Testis (tissue), 2 donors: ENCODE measurements at regions not wholly inside any gene's neighbourhood (a gene's known extent, or its start where the extent isn't known, plus 50 kb on each side); places are given as distances from the start of the nearest gene placed in this dataset.

ENCODE experiments used
- DNase-seq: peaks from one replicate; pipeline ENCODE4 v3.0.0-alpha.2; 2019
- H3K27ac ChIP-seq, 2 donors: fragments of 200-600 bp; sonication (generic); one replicate each; pipeline ENCODE4 v1.5.1; 2019
- H3K27me3 ChIP-seq: fragments of 200-600 bp; sonication (generic); one replicate; pipeline ENCODE4 v1.5.1; 2019
- H3K36me3 ChIP-seq: fragments of 200-600 bp; sonication (generic); one replicate; pipeline ENCODE4 v1.5.1; 2017; ENCODE audit warnings: low read depth; ENCODE audit errors: missing control alignments
- H3K4me1 ChIP-seq: fragments of 200-600 bp; sonication (generic); one replicate; pipeline ENCODE4 v1.5.1; 2019
- H3K4me3 ChIP-seq, 2 donors: fragments of 200-600 bp; sonication (generic); one replicate each; pipeline ENCODE4 v1.5.1; 2017 to 2019
- H3K9me3 ChIP-seq: fragments of 200-600 bp; sonication (generic); one replicate; pipeline ENCODE4 v1.5.1; 2017
- CTCF ChIP-seq, 3 experiments: fragments of 450-650 bp in 2 of 3; fragments of 200-600 bp in 1 of 3; sonication (generic) in 1 of 3; IDR thresholded peaks; one replicate each; pipeline ENCODE4 v1.5.1; 2016 to 2019; ENCODE audit warnings: antibody characterized with exemption in 3 of 3, mild to moderate bottlenecking in 2 of 3, moderate library complexity in 1 of 3
- POLR2A ChIP-seq: fragments of 450-650 bp; IDR thresholded peaks from one replicate; pipeline ENCODE4 v1.6.1; 2017; ENCODE audit warnings: antibody characterized with exemption, mild to moderate bottlenecking, moderate library complexity
- WGBS, 2 donors: methylation state at CpG; one replicate each; pipeline ENCODE4 v1.1.5; 2018; 5-methylcytosine and 5-hydroxymethylcytosine counted together
- intact Hi-C: fragments of 100-400 bp; cut with DNase I; formaldehyde crosslinking; loops from one replicate; pipeline ENCODE4 v1.15.1; 2023; ENCODE audit warnings: low total_unique reads

GRCh38 chr2:6281524-6281923 lies 584.2 kb downstream of the CMPK2 start:
- Histone ChIP-seq H3K9me3 (no peaks in the 10 kb centered on the region), H3K4me1 (no peaks in the 10 kb centered on the region), H3K4me3 (no peak overlapping the region), H3K36me3 (no peaks in the 10 kb centered on the region), H3K27ac (no peak overlapping the region), H3K27me3 (no peaks in the 10 kb centered on the region)
- no peak for TF ChIP-seq POLR2A
- no peak for TF ChIP-seq CTCF (IDR thresholded peaks at IDR 0.05)
- 52 to 76% methylated on average over 5 of the region's 5 CpGs for WGBS, 2 donors
- no peak for DNase-seq
- intact Hi-C loops: no loop called here

- TF ChIP-seq POLR2A (no peak), CTCF (IDR thresholded peaks at IDR 0.05) (no peak)
- no peak for DNase-seq
- Histone ChIP-seq H3K27ac (no peak overlapping the region), H3K9me3 (no peaks in the 10 kb centered on the region), H3K27me3 (no peaks in the 10 kb centered on the region), H3K4me3 (no peak overlapping the region), H3K36me3 (no peaks in the 10 kb centered on the region), H3K4me1 (no peaks in the 10 kb centered on the region)
- intact Hi-C loops: no loop called here
- 74% methylated on average over 22 to 24 of the region's 24 CpGs for WGBS, 2 donors
Observed at GRCh38 chr2:6283259-6283658, 582.4 kb downstream of the CMPK2 start.

- Histone ChIP-seq H3K4me3 (no peak overlapping the region), H3K9me3 (no peaks in the 10 kb centered on the region), H3K27ac (no peak overlapping the region), H3K4me1 (no peaks in the 10 kb centered on the region), H3K36me3 (no peaks in the 10 kb centered on the region), H3K27me3 (no peaks in the 10 kb centered on the region)
- no peak for DNase-seq
- TF ChIP-seq CTCF (IDR thresholded peaks at IDR 0.05) (no peak), POLR2A (no peak)
- intact Hi-C loops: no loop called here
- WGBS, 2 donors: 94 to 97% methylated on average over 4 of the region's 4 CpGs
Observed at GRCh38 chr2:6287406-6287805, 578.3 kb downstream of the CMPK2 start.

GRCh38 chr2:6288791-6289190 lies 576.9 kb downstream of the CMPK2 start:
- no peak for DNase-seq
- H3K4me1 ChIP-seq: no peaks in the 10 kb centered on the region
- no peak overlapping the region for H3K4me3 ChIP-seq
- intact Hi-C loops: no loop called here
- no peaks in the 10 kb centered on the region for H3K9me3 ChIP-seq
- H3K27me3 ChIP-seq: no peaks in the 10 kb centered on the region
- TF ChIP-seq CTCF (IDR thresholded peaks at IDR 0.05) (no peak), POLR2A (no peak)
- no peaks in the 10 kb centered on the region for H3K36me3 ChIP-seq
- no peak overlapping the region for H3K27ac ChIP-seq

- Histone ChIP-seq H3K36me3 (no peaks in the 10 kb centered on the region), H3K4me3 (no peak overlapping the region), H3K4me1 (no peaks in the 10 kb centered on the region), H3K27ac (no peak overlapping the region), H3K27me3 (no peaks in the 10 kb centered on the region), H3K9me3 (no peaks in the 10 kb centered on the region)
- intact Hi-C loops: no loop called here
- DNase-seq: no peak
- 87 to 90% methylated on average over 5 to 9 of the region's 9 CpGs for WGBS, 2 donors
- TF ChIP-seq POLR2A (no peak), CTCF (IDR thresholded peaks at IDR 0.05) (no peak)
Observed at GRCh38 chr2:6290217-6291015, 575.3 kb downstream of the CMPK2 start.
